ENCODE measurements at regions not wholly inside any gene's neighbourhood (a gene's known extent, or its start where the extent isn't known, plus 50 kb on each side); places are given as distances from the start of the nearest gene placed in this dataset.

DNA sequence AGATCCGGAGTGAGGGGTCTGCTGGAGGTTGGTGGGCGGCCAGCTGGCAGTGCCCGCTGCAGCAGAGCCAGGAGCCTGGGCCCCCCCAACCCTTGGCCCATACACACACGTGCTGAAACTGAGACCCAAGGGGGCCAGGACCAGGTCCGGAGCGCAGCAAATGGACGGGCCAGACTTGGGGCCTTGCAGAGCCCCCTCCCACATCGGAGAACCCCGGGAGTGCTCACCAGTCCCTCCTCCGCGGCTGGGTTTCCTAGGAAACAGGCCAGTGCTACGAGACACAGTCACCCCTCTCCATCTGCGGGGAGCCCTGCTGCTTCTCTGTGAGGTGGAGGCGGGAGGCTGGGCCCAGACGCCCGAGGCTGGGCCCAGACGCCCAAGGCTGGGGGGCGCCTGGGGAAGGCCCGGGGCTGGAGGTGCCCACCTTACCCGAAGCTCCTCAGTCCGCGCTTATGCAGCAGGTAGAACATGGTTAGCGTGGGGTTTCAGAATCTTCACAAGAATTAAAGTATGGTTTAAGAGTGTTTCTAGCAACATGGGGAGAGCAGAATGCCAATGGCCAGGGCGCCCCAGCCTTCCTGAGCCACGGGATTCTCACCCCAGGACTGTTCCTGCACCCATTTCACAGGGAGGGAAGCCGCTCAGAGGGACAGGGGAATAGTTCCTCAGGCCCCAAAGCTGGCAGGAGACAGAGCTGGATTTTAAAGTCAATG is 135.0 kb upstream of the PRR20G start:
- TF ChIP-seq CTCF (IDR thresholded peaks at IDR 0.05) (no peak), POLR2AphosphoS5 (IDR thresholded peaks at IDR 0.05) (no peak), POLR2A (IDR thresholded peaks at IDR 0.05) (no peak)

Data from gastroesophageal sphincter (tissue), 3 donors.